Panc1 (cell line): ENCODE measurements at regions not wholly inside any gene's neighbourhood (a gene's known extent, or its start where the extent isn't known, plus 50 kb on each side); places are given as distances from the start of the nearest gene placed in this dataset.

Experiments
- POLR2AphosphoS5 ChIP-seq: IDR thresholded peaks from 2 replicates; pipeline ENCODE4 v1.6.1; 2012; ENCODE audit warnings: mild to moderate bottlenecking, low read depth, low read length, moderate library complexity
- SIN3A ChIP-seq: IDR thresholded peaks from 2 replicates; pipeline ENCODE4 v1.6.1; 2012; ENCODE audit warnings: low read depth, mild to moderate bottlenecking, low read length, moderate library complexity, borderline replicate concordance; ENCODE audit not compliant: insufficient read depth
- TCF7L2 ChIP-seq: IDR thresholded peaks from 2 replicates; pipeline ENCODE4 v1.6.1; 2011; ENCODE audit warnings: mild to moderate bottlenecking, low read depth, low read length, inconsistent platforms
- TF ChIP-seq, protein P1 (sequence below): fragments of 450-650 bp; IDR thresholded peaks from 2 replicates; pipeline ENCODE4 v1.5.1; 2017; ENCODE audit warnings: mild to moderate bottlenecking

GRCh38 chr1:222275729-222276465 lies 272.0 kb downstream of the HHIPL2 start:
- TF ChIP-seq, protein P1, sequence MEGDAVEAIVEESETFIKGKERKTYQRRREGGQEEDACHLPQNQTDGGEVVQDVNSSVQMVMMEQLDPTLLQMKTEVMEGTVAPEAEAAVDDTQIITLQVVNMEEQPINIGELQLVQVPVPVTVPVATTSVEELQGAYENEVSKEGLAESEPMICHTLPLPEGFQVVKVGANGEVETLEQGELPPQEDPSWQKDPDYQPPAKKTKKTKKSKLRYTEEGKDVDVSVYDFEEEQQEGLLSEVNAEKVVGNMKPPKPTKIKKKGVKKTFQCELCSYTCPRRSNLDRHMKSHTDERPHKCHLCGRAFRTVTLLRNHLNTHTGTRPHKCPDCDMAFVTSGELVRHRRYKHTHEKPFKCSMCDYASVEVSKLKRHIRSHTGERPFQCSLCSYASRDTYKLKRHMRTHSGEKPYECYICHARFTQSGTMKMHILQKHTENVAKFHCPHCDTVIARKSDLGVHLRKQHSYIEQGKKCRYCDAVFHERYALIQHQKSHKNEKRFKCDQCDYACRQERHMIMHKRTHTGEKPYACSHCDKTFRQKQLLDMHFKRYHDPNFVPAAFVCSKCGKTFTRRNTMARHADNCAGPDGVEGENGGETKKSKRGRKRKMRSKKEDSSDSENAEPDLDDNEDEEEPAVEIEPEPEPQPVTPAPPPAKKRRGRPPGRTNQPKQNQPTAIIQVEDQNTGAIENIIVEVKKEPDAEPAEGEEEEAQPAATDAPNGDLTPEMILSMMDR, result no peak
- TF ChIP-seq SIN3A (no peak), TCF7L2 (no peak), POLR2AphosphoS5 (no peak)
